ENCODE measurements at regions not wholly inside any gene's neighbourhood (a gene's known extent, or its start where the extent isn't known, plus 50 kb on each side); places are given as distances from the start of the nearest gene placed in this dataset.
A peak's percentile ranks its signal among the peaks of the same experiment; 100 is the strongest.

GRCh38 chr12:14167005-14167628 is 185.7 kb upstream of the GRIN2B start:
- peak; percentile 23 to 33 for DNase-seq
- intact Hi-C loops (cut with DNase I): no loop called here
- Histone ChIP-seq H3K27me3 (no peaks in the 10 kb centered on the region), H3K4me3 (replicated peaks in 1 of 3) (no peak overlapping the region), H3K4me1 (no peaks in the 10 kb centered on the region), H3K27ac (no peak overlapping the region), H3K9me3 (no peaks in the 10 kb centered on the region), H3K36me3 (no peaks in the 10 kb centered on the region)
- TF ChIP-seq CTCF (IDR thresholded peaks at IDR 0.05): peak; percentile 53 to 91 (median 78)
- TF ChIP-seq POLR2A (IDR thresholded peaks at IDR 0.05): no peak
- WGBS, 2 donors: 3 to 4% methylated on average over 4 of the region's 4 CpGs

GRCh38 chr12:14169281-14169680 is 187.9 kb upstream of the GRIN2B start:
- TF ChIP-seq CTCF (IDR thresholded peaks at IDR 0.05): no peak
- TF ChIP-seq POLR2A (IDR thresholded peaks at IDR 0.05): no peak
- H3K4me1 ChIP-seq: no peaks in the 10 kb centered on the region
- no peaks in the 10 kb centered on the region for H3K27me3 ChIP-seq
- H3K27ac ChIP-seq: no peak overlapping the region
- no peak for DNase-seq
- no peaks in the 10 kb centered on the region for H3K36me3 ChIP-seq
- no peak overlapping the region for H3K4me3 ChIP-seq (replicated peaks in 1 of 3)
- H3K9me3 ChIP-seq: no peaks in the 10 kb centered on the region
- 64 to 67% methylated on average over 3 of the region's 3 CpGs for WGBS, 2 donors
- intact Hi-C loops (cut with DNase I): no loop called here

- H3K36me3 ChIP-seq: no peaks in the 10 kb centered on the region
- no peaks in the 10 kb centered on the region for H3K4me1 ChIP-seq
- H3K27me3 ChIP-seq: no peaks in the 10 kb centered on the region
- no peaks in the 10 kb centered on the region for H3K9me3 ChIP-seq
- 87 to 90% methylated on average over 3 of the region's 3 CpGs for WGBS, 2 donors
- no peak for TF ChIP-seq CTCF (IDR thresholded peaks at IDR 0.05)
- no peak for TF ChIP-seq POLR2A (IDR thresholded peaks at IDR 0.05)
- intact Hi-C loops (cut with DNase I): no loop called here
- no peak for DNase-seq
- no peak overlapping the region for H3K4me3 ChIP-seq (replicated peaks in 1 of 3)
- no peak overlapping the region for H3K27ac ChIP-seq
Measured at GRCh38 chr12:14171106-14171505, 189.7 kb upstream of the GRIN2B start.

GRCh38 chr12:14175206-14175605 is 190.3 kb upstream of the ATF7IP start:
- H3K36me3 ChIP-seq: no peaks in the 10 kb centered on the region
- 70% methylated on average over 2 of the region's 2 CpGs for WGBS, 2 donors

More at GRCh38 chr12:14175206-14175605, 190.3 kb upstream of the ATF7IP start:
- intact Hi-C loops (cut with DNase I): no loop called here
- no peaks in the 10 kb centered on the region for H3K4me1 ChIP-seq
- no peaks in the 10 kb centered on the region for H3K27me3 ChIP-seq
- TF ChIP-seq CTCF (IDR thresholded peaks at IDR 0.05) (no peak), POLR2A (IDR thresholded peaks at IDR 0.05) (no peak)
- H3K4me3 ChIP-seq (replicated peaks in 1 of 3): no peak overlapping the region
- no peak for DNase-seq
- no peaks in the 10 kb centered on the region for H3K9me3 ChIP-seq
- H3K27ac ChIP-seq: no peak overlapping the region

Data from thyroid gland (tissue), 4 donors.